Keratinocyte (primary cell): ENCODE measurements at regions not wholly inside any gene's neighbourhood (a gene's known extent, or its start where the extent isn't known, plus 50 kb on each side); places are given as distances from the start of the nearest gene placed in this dataset.
A peak's percentile ranks its signal among the peaks of the same experiment; 100 is the strongest.

ENCODE experiments used
- DNase-seq: peaks from one replicate; pipeline ENCODE4 v3.0.0-alpha.2; 2011; ENCODE audit warnings: low read depth, missing footprints, low spot score
- FAIRE-seq: peaks from 2 replicates; lab custom pipeline; 2011; peaks lifted over from hg19 to GRCh38; lab: Jason Lieb, UNC
- H2AFZ ChIP-seq: 2 replicates; pipeline ENCODE4 v1.6.0; 2012; ENCODE audit warnings: low read length, control low read depth, inconsistent platforms; ENCODE audit not compliant: control insufficient read depth
- H3K27ac ChIP-seq: 2 replicates; pipeline ENCODE4 v1.5.1; 2011; ENCODE audit warnings: low read length; ENCODE audit not compliant: control insufficient read depth, insufficient read depth
- H3K27me3 ChIP-seq: 3 replicates; pipeline ENCODE4 v1.6.0; 2011; ENCODE audit warnings: low read length; ENCODE audit not compliant: control insufficient read depth, insufficient read depth; ENCODE audit errors: extremely low read depth
- H3K36me3 ChIP-seq, 2 experiments: 2 replicates in 1 of 2; 3 replicates in 1 of 2; pipeline ENCODE4 v1.5.1; 2011; ENCODE audit warnings: low read length in 2 of 2, mild to moderate bottlenecking in 1 of 2; ENCODE audit not compliant: control insufficient read depth in 2 of 2, insufficient read depth in 2 of 2; ENCODE audit errors: extremely low read depth in 1 of 2
- H3K4me1 ChIP-seq: 3 replicates; pipeline ENCODE4 v1.5.1; 2011; ENCODE audit warnings: low read length; ENCODE audit not compliant: control insufficient read depth, insufficient read depth; ENCODE audit errors: extremely low read depth
- H3K4me2 ChIP-seq: 3 replicates; pipeline ENCODE4 v1.6.0; 2011; ENCODE audit warnings: low read depth, low read length; ENCODE audit not compliant: control insufficient read depth, insufficient read depth; ENCODE audit errors: extremely low read depth
- H3K4me3 ChIP-seq, 3 experiments: fragments of 200-600 bp in 1 of 3; sonication (generic) in 1 of 3; 2 replicates in 2 of 3; 3 replicates in 1 of 3; pipeline ENCODE4 v1.5.1; 2011 to 2016; ENCODE audit warnings: low read length in 3 of 3, mild to moderate bottlenecking in 3 of 3, control low read depth in 2 of 3, inconsistent platforms in 1 of 3, low read depth in 1 of 3, mixed read lengths in 1 of 3, mixed run types in 1 of 3, moderate library complexity in 1 of 3; ENCODE audit not compliant: control insufficient read depth in 2 of 3, insufficient read depth in 2 of 3; ENCODE audit errors: extremely low read depth in 1 of 3
- H3K79me2 ChIP-seq: 2 replicates; pipeline ENCODE4 v1.6.0; 2012; ENCODE audit warnings: low read length; ENCODE audit not compliant: control insufficient read depth, insufficient read depth
- H3K9ac ChIP-seq: 3 replicates; pipeline ENCODE4 v1.6.0; 2011; ENCODE audit warnings: low read length; ENCODE audit not compliant: control insufficient read depth, insufficient read depth; ENCODE audit errors: extremely low read depth
- H3K9me1 ChIP-seq: 3 replicates; pipeline ENCODE4 v1.6.0; 2011; ENCODE audit warnings: low read length; ENCODE audit not compliant: control insufficient read depth, insufficient read depth; ENCODE audit errors: extremely low read depth
- H3K9me3 ChIP-seq: 2 replicates; pipeline ENCODE4 v1.5.1; 2012; ENCODE audit warnings: low read depth, low read length; ENCODE audit not compliant: control insufficient read depth
- H4K20me1 ChIP-seq: 3 replicates; pipeline ENCODE4 v1.6.0; 2011; ENCODE audit warnings: low read length; ENCODE audit not compliant: control insufficient read depth, insufficient read depth; ENCODE audit errors: extremely low read depth
- CTCF ChIP-seq, 3 experiments: IDR thresholded peaks in 1 of 3; conservative IDR thresholded peaks in 1 of 3; optimal IDR thresholded peaks in 1 of 3; 2 replicates in 2 of 3; 3 replicates in 1 of 3; pipeline versions ENCODE3 to v1.5.1; 2011; ENCODE audit warnings: low read length in 3 of 3, mild to moderate bottlenecking in 3 of 3, moderate library complexity in 2 of 3, control low read depth in 1 of 3, inconsistent platforms in 1 of 3; ENCODE audit not compliant: insufficient read depth in 2 of 3; ENCODE audit errors: extremely low read depth in 1 of 3
- EZH2 ChIP-seq: IDR thresholded peaks from one replicate; pipeline ENCODE4 v1.6.1; 2012; ENCODE audit warnings: inconsistent platforms, mild to moderate bottlenecking, low read length, moderate library complexity
- dilution Hi-C: fragments of 300-500 bp; cut with MboI; formaldehyde crosslinking; loops from one replicate; pipeline ENCODE4 v1.7.0; 2020; ENCODE audit warnings: low sequenced_read_pairs; ENCODE audit not compliant: extremely low pct_ligation_motif_present

GRCh38 chr1:8191474-8191873 lies 126.4 kb upstream of the SLC45A1 start:
- Histone ChIP-seq H4K20me1 (no peaks in the 10 kb centered on the region), H3K4me1 (peaks cover 14% of the 10 kb centered on the region), H3K9ac (no peak overlapping the region), H3K36me3 (no peaks in the 10 kb centered on the region), H3K79me2 (no peaks in the 10 kb centered on the region), H3K27ac (no peak overlapping the region), H3K9me3 (no peaks in the 10 kb centered on the region), H3K9me1 (no peaks in the 10 kb centered on the region), H3K4me2 (no peak overlapping the region), H3K27me3 (no peaks in the 10 kb centered on the region), H2AFZ (no peak overlapping the region), H3K4me3 (no peak overlapping the region)
- dilution Hi-C loops, result no loop called here
- TF ChIP-seq CTCF (optimal IDR thresholded peaks at IDR 0.05 in 1 of 3, IDR thresholded peaks at IDR 0.05 in 1 of 3, conservative IDR thresholded peaks at IDR 0.05 in 1 of 3; ENCODE audit: extremely low read depth in 1 of 3, insufficient read depth in 2 of 3, low read length in 3 of 3) (no peak), EZH2 (no peak)
- no peak for FAIRE-seq
- DNase-seq, result no peak

- Histone ChIP-seq H3K9ac (no peak overlapping the region), H3K4me2 (no peak overlapping the region), H3K9me3 (no peaks in the 10 kb centered on the region), H4K20me1 (no peaks in the 10 kb centered on the region), H3K36me3 (no peaks in the 10 kb centered on the region), H3K4me1 (peaks cover 15% of the 10 kb centered on the region), H3K27me3 (no peaks in the 10 kb centered on the region), H2AFZ (no peak overlapping the region), H3K27ac (no peak overlapping the region), H3K9me1 (no peaks in the 10 kb centered on the region), H3K4me3 (no peak overlapping the region), H3K79me2 (no peaks in the 10 kb centered on the region)
- dilution Hi-C loops, result no loop called here
- FAIRE-seq (peak; percentile 26), DNase-seq (no peak)
- no peak for TF ChIP-seq CTCF (optimal IDR thresholded peaks at IDR 0.05 in 1 of 3, IDR thresholded peaks at IDR 0.05 in 1 of 3, conservative IDR thresholded peaks at IDR 0.05 in 1 of 3; ENCODE audit: extremely low read depth in 1 of 3, insufficient read depth in 2 of 3, low read length in 3 of 3)
- TF ChIP-seq EZH2, result no peak
Observed at GRCh38 chr1:8189931-8190483, 127.9 kb upstream of the SLC45A1 start.
